Left hindlimb (tissue), 1 donor: ENCODE measurements at regions not wholly inside any gene's neighbourhood (a gene's known extent, or its start where the extent isn't known, plus 50 kb on each side); places are given as distances from the start of the nearest gene placed in this dataset.
"Not testable (repeated sequence)": the region's sequence is repeated elsewhere in the genome, so short reads cannot be mapped to it uniquely, and the experiment has no call there.

Experiments used
- DNase-seq: peaks from one replicate; pipeline ENCODE4 v3.0.0-alpha.2; 2018

- DNase-seq = peak; percentile 72
Measured at GRCh38 chr6:15897063-15897876, 231.6 kb upstream of the MYLIP start.

GRCh38 chr6:15894973-15895725, 232.3 kb upstream of the DTNBP1 start:
- DNase-seq = no peak

DNA sequence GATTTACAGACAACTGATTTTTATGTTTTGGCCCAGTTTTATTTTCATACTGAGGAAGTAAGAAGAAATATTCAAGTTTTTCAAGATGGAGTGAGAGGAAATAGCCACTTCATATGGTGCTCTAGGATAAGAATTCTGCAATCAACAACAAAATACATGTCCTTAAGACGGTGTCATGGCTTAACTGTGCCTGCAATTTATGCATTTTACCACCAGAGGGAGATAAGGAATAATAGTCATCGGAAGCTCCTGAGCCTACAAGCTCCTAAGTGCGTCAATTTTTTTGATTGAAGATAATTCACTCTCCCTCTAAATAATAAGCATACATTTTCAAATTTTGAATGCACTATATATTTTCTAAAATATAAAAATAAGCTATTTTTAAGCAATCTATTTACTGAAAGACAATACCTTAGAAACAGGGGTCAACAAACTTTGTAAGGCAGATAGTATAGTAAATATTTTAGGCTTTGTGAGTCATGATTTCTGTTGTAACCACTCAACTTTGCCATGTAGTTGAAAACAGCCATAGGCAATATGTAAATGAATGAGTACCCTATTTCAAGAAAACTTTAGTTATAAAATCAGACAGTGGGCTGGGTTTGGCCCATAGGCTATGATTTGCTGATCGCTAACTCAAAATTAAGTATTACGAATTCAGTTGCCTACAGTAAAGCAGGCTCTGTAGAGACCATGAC, 230.9 kb upstream of the DTNBP1 start:
- no peak for DNase-seq

DNA sequence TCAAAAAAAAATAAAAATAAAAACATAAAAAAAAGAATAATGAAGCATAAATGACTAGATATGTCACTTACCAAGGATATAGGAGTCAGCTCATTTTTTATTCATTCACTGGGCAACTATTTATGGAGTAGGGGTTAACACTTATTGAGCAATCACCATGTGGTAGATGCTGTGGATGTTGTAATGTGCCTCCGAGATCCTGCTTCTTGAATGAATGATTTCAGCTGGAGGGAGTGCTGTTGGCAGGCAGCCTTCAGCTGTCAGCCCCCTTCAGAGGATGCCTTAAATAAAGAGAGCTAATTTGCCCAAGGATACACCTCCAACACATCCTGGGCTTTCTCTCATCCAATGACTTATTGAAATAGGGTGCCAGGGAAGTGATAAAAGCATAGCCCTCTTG, 229.5 kb upstream of the DTNBP1 start:
- DNase-seq = no peak

DNA sequence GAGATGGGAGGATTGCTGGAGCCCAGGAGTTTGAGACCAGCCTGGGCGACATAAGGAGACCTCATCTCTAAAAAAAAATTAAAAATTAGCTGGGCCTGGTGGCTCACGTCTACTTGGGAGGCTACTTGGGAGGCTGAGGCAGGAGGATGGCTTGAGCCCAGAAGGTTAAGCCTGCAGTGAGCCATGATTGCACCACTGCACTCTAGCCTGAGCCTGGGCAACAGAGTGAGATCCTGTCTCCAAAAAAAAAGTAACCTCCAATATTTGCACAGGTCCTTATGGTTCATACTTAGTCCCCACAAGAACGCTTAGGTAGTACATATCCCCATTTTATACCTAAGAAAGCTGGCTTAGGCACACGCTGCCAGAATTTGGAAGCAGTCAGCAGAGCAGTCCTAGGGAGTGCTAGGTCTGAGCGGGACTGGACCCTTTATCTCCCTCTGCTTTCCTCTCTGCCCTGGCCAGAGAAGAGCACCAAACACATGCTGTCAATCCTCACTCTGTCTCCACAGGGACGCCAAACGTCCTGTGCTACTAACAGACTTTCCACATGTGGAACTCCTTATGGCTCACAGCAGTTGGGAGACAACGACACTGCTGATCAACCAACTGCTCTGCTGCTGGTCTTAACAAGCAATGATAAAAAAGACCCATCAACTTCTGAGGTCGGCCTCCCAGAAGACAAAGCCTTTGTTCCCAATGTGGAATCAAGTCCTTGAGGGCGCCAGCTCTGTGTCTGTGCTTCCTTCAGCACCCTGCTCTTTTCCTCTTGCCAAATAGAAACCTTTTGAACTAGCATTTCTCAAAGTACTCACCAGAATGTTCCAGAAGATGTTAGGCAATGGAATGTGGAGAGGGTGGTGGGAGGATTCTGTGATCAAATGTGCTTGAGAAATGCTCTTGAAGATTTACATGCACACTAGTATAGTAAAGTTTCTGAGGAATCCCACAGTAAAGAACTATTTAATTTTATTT, 226.3 kb upstream of the DTNBP1 start:
- no peak for DNase-seq

DNA sequence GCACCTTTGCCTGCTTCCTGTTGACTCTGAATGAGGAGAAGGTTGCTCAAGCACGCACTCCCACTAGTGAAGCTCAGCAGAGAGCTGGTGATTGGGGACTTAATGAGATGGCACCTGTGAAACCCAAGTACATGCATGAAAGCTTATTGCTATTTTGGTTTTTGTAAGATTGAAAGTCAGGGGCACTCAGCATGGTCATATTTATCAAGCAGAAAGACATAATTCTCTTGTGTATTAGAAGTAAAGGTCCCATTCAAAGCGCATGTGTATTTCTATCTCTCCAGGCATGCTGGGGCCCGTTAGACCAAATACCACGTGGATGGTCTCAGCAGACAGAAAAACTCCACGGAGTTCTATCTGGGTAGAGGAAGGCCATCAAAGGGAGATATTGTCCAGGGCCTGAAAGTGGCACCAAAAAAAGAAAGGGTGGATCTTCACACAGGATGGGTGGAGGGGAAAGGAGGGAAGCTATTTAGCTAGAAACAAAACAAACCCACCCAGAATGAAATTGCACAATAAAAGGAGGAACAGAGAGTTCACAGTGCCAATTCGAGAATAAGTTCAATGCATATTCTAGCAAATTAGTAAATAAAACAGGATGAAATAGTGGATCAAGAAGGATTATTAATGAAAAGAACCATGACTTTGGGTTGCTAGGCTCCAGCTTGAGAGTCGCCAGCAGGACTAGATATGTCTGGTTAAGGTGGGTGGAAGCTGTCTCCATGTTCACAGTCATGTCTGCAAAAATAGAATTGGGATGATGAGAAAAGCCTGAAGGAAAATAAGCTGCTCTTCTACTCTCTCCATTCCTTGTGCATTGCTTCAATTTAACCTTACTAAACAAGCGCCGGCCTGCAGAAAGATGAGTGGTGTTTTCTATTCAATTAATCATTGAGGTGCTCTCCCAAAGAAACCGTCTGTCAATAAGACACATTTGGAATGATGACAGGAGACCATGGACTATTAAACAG, 224.9 kb upstream of the DTNBP1 start:
- no peak for DNase-seq

DNA sequence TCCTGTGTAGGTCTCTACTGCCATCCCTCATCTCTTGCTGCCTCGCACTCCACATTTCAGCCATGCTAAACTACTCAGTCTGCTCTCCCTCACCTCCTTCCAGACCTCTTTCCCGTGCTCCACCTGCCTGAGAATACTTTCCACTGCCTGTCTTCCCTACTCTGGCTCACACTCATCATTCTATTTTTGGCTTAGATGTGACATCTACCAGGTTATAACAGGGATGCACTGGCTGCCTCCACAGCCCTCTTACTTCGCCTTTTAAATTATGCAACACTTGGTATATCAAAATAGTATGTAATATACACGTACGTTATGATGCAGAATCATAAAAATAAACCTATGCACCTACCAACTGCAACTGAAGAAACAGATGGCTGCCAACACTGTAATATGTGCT, 222.8 kb upstream of the DTNBP1 start:
- DNase-seq = no peak

- not testable (repeated sequence) for DNase-seq
Measured at GRCh38 chr6:15883593-15883992, 220.8 kb upstream of the DTNBP1 start.

DNA sequence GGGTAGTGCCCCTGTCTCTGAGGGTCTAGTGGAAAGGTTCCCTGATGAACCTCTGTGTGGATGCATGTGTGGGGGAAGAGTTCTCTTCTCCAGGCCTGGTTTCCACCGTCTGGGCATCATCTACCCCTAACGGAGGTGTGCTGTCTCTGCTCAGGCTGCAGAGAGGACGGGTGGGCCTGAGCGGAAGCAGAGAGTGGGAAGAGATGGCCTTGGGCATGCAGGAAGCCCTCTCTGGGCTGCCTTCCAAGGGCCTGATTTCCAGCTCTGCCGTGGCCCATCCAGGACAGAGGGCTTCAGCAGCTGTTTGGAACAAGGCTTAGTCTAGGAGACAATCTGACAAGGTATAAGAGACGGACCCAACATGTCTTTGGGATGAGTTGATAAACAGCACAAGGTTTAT, 220.1 kb upstream of the DTNBP1 start:
- no peak for DNase-seq

GRCh38 chr6:15882345-15882744, 219.5 kb upstream of the DTNBP1 start:
- DNase-seq = no peak

- DNase-seq = no peak
Measured at GRCh38 chr6:15881150-15881549, 218.3 kb upstream of the DTNBP1 start.

DNA sequence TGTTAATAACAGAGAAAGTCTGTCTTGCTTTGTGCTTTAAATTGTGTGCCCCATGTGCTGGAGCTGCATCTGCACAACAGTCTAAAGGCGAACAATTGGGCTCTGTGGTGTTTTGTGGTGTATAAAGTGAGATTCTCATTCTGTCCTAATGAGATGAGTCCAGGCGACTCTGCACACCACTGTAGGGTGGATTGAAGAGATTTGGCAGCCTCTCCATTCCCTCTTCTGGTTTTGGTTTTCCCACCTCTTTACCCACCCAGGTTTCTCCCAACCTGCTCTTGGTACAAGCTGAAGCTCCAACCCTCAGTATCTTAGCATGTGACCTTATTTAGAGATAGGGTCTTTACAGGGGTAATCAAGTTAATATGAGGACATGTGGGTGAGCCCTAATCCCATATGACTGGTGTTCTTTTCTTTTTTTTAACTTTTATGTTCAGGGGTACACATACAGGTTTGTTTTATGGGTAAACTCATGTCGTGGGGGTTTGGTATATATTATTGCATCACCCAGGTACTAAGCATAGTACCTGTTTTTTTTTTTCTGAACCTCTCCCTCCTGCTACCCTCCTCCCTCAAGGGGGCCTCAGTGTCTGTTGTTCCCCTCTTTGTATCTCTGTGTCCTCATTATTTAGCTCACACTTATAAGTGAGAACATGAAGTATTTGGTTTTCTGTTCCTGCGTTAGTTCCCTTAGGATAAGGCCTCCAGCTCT, 217.6 kb upstream of the DTNBP1 start:
- no peak for DNase-seq

DNA sequence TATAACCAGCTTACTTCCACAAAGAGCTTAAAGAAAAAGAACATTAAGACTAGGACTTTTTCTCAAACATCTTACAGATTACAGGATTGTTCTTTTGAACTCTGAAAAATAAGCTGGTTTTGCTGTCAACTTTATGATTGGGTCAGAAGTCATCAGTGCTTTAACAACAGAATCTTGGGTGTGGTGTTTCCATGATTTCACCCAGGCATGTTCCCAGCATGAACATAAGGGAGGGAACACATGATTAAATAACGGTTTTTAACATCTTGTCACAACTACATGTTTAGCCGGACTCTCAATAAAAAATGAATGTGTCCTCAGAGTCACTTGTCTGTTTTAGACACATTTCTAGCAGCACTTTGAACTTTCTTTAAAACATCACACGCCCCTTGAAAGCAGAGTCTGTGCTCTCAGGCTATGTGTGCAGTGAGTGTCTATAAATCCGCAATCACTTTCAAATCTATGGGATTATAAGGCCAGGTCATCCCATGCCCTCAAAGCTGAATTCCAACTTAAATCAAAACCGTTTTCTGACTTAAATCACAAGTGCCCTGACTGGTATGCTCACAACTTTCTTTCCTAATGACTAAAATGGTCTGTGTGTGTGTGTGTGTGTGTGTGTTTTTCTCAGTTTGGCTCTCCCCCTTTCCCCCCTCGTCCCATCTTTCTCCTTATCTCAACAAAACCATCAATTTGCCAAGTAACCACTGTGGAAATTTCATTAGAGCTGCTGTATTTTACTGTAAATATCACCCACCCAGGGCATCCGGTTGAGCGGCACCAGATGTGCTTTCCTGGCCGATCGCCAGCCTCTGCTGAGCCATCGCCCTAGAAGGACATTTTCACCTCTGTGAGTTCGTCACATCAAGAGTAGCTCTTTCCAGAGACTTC, 216.8 kb upstream of the DTNBP1 start:
- peak; percentile 78 for DNase-seq

DNA sequence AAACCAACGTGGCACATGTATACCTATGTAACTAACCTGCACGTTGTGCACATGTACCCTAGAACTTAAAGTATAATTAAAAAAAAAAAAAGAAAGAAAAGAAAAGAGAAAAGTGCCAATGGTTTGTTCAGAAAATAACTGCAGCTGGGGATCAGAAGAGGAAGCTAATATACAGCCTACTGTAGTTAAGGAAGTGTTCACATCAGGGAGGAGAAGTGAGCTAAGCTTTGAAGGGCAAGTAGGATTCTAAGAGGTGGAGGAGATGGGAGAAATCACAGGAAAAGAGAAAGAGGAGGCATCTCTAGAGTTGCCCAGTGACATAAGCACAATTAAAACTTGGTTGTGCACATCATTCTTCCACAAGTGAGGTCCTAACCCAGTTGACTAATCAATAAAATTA, 214.4 kb upstream of the DTNBP1 start:
- no peak for DNase-seq

GRCh38 chr6:15876406-15876805, 213.6 kb upstream of the DTNBP1 start:
- DNase-seq = no peak

GRCh38 chr6:15875797-15876196, 213.0 kb upstream of the DTNBP1 start:
- no peak for DNase-seq

- no peak for DNase-seq
Measured at GRCh38 chr6:15874821-15875220, 212.0 kb upstream of the DTNBP1 start.

DNA sequence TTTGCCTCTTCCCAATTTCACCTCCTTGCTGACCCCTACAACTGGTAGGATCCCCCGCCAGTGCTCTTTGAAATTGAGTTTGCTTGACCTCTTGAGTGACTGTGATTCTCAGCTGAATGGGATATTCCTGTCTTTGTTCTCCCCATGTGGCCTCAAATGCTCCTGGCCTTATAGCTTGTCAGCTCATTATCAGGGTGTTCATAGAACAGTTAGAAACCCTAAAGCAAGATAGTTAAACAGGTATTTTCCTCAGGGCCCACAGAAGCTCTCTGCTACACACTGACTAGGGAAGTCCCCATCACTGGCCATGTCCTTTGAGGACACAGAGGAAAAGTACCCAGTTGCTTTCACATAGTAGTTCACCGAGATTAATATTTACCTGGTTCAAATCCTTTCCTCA, 211.5 kb upstream of the DTNBP1 start:
- DNase-seq = no peak
